OCI-LY1 (cell line): ENCODE measurements at regions not wholly inside any gene's neighbourhood (a gene's known extent, or its start where the extent isn't known, plus 50 kb on each side); places are given as distances from the start of the nearest gene placed in this dataset.

ENCODE experiments used
- H2AFZ ChIP-seq: fragments of 200-600 bp; sonication (generic), shearing (Covaris generic); 2 replicates; pipeline ENCODE4 v1.6.0; 2014; ENCODE audit warnings: antibody characterized with exemption, mild to moderate bottlenecking, low read length
- H3F3A ChIP-seq: fragments of 200-600 bp; sonication (generic), shearing (Covaris generic); 2 replicates; pipeline ENCODE4 v1.6.0; 2014; ENCODE audit warnings: mild to moderate bottlenecking, antibody characterized with exemption, low read length, moderate library complexity; ENCODE audit not compliant: insufficient read depth
- H3K27ac ChIP-seq: fragments of 200-600 bp; sonication (generic); 2 replicates; pipeline ENCODE4 v1.5.1; 2014; ENCODE audit warnings: low read length, mixed run types, mild to moderate bottlenecking, low read depth; ENCODE audit not compliant: poor library complexity, severe bottlenecking
- H3K27me3 ChIP-seq: fragments of 200-600 bp; sonication (generic); 2 replicates; pipeline ENCODE4 v1.6.0; 2014; ENCODE audit warnings: antibody characterized with exemption, mild to moderate bottlenecking, low read length, moderate library complexity; ENCODE audit not compliant: insufficient read depth
- H3K36me3 ChIP-seq: fragments of 200-600 bp; sonication (generic); 2 replicates; pipeline ENCODE4 v1.6.1; 2014; ENCODE audit warnings: mild to moderate bottlenecking, antibody characterized with exemption, low read length, moderate library complexity, mixed read lengths; ENCODE audit not compliant: insufficient read depth
- H3K4me1 ChIP-seq: fragments of 200-600 bp; sonication (generic); 2 replicates; pipeline ENCODE4 v1.5.1; 2014; ENCODE audit warnings: mild to moderate bottlenecking, low read length, moderate library complexity; ENCODE audit not compliant: insufficient read depth, severe bottlenecking
- H3K4me2 ChIP-seq: fragments of 200-600 bp; sonication (generic), shearing (Covaris generic); 2 replicates; pipeline ENCODE4 v1.6.1; 2014; ENCODE audit warnings: low read length
- H3K4me3 ChIP-seq: fragments of 200-600 bp; sonication (generic); 2 replicates; pipeline ENCODE4 v1.5.1; 2014; ENCODE audit warnings: low read length, low read depth, mild to moderate bottlenecking, mixed read lengths; ENCODE audit not compliant: poor library complexity, severe bottlenecking
- H3K79me2 ChIP-seq: fragments of 200-600 bp; shearing (Covaris generic); 2 replicates; pipeline ENCODE4 v1.6.1; 2016; ENCODE audit warnings: mixed run types, low read length, mixed read lengths; ENCODE audit not compliant: insufficient read depth
- H3K9ac ChIP-seq: fragments of 200-600 bp; sonication (generic), shearing (Covaris generic); 2 replicates; pipeline ENCODE4 v1.6.1; 2014; ENCODE audit warnings: mild to moderate bottlenecking, low read length, mixed read lengths
- H3K9me2 ChIP-seq: fragments of 200-600 bp; sonication (generic), shearing (Covaris generic); 2 replicates; pipeline ENCODE4 v1.6.1; 2014; ENCODE audit warnings: low read depth, mild to moderate bottlenecking, low read length, mixed read lengths
- H3K9me3 ChIP-seq: fragments of 200-600 bp; shearing (Covaris generic); 2 replicates; pipeline ENCODE4 v1.6.1; 2014; ENCODE audit warnings: low read length, mixed read lengths
- H4K20me1 ChIP-seq: fragments of 200-600 bp; sonication (generic), shearing (Covaris generic); 2 replicates; pipeline ENCODE4 v1.6.0; 2016; ENCODE audit warnings: mild to moderate bottlenecking, low read length; ENCODE audit not compliant: insufficient read depth
- EZH2 ChIP-seq: fragments of 200-600 bp; sonication (generic), shearing (Covaris generic); IDR thresholded peaks from 2 replicates; pipeline ENCODE4 v1.8.0; 2017; ENCODE audit warnings: borderline replicate concordance, mixed run types, mild to moderate bottlenecking, antibody characterized with exemption, low read length, moderate library complexity, mixed read lengths
- TF ChIP-seq, protein P1 (sequence below): fragments of 200-600 bp; sonication (generic), shearing (Covaris generic); IDR thresholded peaks from 2 replicates; pipeline ENCODE4 v1.5.1; 2017; ENCODE audit warnings: mild to moderate bottlenecking, antibody characterized with exemption, low read length, moderate library complexity, mixed read lengths

DNA sequence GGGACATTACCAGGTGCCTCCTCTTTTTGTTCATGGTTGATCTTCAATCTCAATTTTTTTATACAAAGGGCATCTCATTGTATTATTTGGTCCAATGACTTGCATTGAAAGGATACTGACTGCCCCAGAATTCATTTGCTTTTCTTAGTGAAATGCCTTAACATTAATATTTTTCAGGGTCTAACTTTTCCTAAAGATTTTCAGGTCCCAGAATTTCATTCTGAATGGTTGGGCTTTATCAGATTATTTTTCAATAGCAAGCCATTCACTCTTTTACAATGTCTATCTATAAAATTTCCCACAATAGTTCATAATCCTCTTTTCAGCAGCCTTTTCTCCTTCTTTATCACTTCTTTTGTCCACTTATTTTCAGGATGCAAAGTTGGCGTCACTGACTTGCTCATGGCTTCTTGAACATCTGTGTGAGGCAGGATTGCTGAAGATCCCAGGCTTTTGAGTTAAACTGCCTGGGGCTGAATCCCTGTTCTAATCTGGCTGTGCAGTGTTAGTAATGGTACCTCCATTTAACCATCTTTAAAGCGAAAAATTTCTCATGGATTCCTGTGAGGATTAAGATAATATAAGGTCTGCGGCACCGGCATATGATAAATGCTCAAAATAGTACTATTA, 131.7 kb upstream of the HDAC9 start:
- no peak overlapping the region for H3K9ac ChIP-seq
- no peaks in the 10 kb centered on the region for H3F3A ChIP-seq
- no peaks in the 10 kb centered on the region for H3K4me1 ChIP-seq
- no peaks in the 10 kb centered on the region for H3K27me3 ChIP-seq
- no peaks in the 10 kb centered on the region for H3K79me2 ChIP-seq
- H3K4me2 ChIP-seq, result no peak overlapping the region
- no peak overlapping the region for H3K27ac ChIP-seq
- no peak overlapping the region for H3K4me3 ChIP-seq
- TF ChIP-seq, protein P1, sequence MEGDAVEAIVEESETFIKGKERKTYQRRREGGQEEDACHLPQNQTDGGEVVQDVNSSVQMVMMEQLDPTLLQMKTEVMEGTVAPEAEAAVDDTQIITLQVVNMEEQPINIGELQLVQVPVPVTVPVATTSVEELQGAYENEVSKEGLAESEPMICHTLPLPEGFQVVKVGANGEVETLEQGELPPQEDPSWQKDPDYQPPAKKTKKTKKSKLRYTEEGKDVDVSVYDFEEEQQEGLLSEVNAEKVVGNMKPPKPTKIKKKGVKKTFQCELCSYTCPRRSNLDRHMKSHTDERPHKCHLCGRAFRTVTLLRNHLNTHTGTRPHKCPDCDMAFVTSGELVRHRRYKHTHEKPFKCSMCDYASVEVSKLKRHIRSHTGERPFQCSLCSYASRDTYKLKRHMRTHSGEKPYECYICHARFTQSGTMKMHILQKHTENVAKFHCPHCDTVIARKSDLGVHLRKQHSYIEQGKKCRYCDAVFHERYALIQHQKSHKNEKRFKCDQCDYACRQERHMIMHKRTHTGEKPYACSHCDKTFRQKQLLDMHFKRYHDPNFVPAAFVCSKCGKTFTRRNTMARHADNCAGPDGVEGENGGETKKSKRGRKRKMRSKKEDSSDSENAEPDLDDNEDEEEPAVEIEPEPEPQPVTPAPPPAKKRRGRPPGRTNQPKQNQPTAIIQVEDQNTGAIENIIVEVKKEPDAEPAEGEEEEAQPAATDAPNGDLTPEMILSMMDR, result no peak
- TF ChIP-seq EZH2, result no peak
- H3K36me3 ChIP-seq, result no peaks in the 10 kb centered on the region
- no peaks in the 10 kb centered on the region for H4K20me1 ChIP-seq
- no peaks in the 10 kb centered on the region for H3K9me2 ChIP-seq
- H2AFZ ChIP-seq, result no peak overlapping the region
- H3K9me3 ChIP-seq, result no peaks in the 10 kb centered on the region

DNA sequence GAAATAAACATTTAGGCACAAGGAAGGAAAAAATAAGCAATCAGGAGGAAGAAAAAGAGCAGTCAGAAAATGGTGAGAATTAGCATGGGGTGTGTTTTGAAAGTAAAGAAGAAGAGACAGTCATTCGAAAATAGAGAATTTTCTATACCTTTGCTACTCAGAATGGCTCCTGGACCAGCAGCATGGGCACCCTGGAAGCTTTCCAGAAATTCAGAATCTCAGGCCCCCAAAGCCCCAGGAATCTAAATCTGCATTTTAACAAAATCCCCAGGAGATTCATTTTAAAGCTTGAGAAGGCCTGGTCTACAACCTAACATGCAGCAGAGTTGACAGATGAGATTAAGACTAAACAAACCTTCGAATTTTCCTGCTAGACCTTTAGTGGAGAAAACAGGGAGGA, 131.2 kb upstream of the HDAC9 start:
- Histone ChIP-seq H3K27ac (no peak overlapping the region), H3K36me3 (no peaks in the 10 kb centered on the region), H3K4me3 (no peak overlapping the region), H3F3A (no peaks in the 10 kb centered on the region), H3K4me1 (no peaks in the 10 kb centered on the region), H3K79me2 (no peaks in the 10 kb centered on the region), H3K9me2 (no peaks in the 10 kb centered on the region), H2AFZ (peak overlapping the region; percentile 28; the same call in 1 of the 2 replicates), H3K9me3 (no peaks in the 10 kb centered on the region), H4K20me1 (no peaks in the 10 kb centered on the region), H3K9ac (no peak overlapping the region), H3K27me3 (no peaks in the 10 kb centered on the region), H3K4me2 (no peak overlapping the region)
- TF ChIP-seq, protein P1, result no peak
- no peak for TF ChIP-seq EZH2

DNA sequence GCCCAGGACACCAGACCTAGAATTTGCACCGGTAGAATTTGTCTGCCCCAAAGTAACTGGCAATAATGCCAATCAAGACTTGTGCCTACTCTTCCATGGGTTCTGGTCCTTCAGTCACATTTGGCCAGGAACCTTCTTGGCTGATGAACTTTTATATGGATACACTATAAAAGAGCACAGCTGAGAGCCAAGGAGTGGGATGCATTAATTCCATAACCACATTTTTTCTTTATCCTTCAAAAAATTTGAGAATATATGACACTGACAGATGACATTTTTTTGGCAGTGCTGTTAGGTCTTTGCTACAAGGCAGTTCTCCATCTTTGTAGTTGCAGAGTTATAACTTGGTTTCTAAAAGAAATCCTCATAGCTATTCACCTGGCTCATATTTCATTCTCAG, 129.2 kb upstream of the HDAC9 start:
- Histone ChIP-seq H3K4me2 (no peak overlapping the region), H3K27me3 (no peaks in the 10 kb centered on the region), H4K20me1 (no peaks in the 10 kb centered on the region), H3K36me3 (no peaks in the 10 kb centered on the region), H2AFZ (no peak overlapping the region), H3K4me3 (no peak overlapping the region), H3K27ac (no peak overlapping the region), H3K9ac (no peak overlapping the region), H3K9me3 (no peaks in the 10 kb centered on the region), H3F3A (no peaks in the 10 kb centered on the region), H3K4me1 (no peaks in the 10 kb centered on the region), H3K79me2 (no peaks in the 10 kb centered on the region), H3K9me2 (no peaks in the 10 kb centered on the region)
- TF ChIP-seq, protein P1, result no peak
- no peak for TF ChIP-seq EZH2
